Aorta (tissue), 5 donors: ENCODE measurements at regions not wholly inside any gene's neighbourhood (a gene's known extent, or its start where the extent isn't known, plus 50 kb on each side); places are given as distances from the start of the nearest gene placed in this dataset.

Experiments used
- ATAC-seq: fragments of 200-7000 bp; cut with Tn5 transposase; one replicate; pipeline ENCODE4 v1.9.1; 2022; ENCODE audit warnings: moderate library complexity; ENCODE audit not compliant: low FRiP score
- DNase-seq, 2 donors: peaks; one replicate each; pipeline ENCODE4 v3.0.0-alpha.2; 2020
- H3K27ac ChIP-seq, 2 donors: one replicate each; pipeline ENCODE4 v1.5.1; 2013; ENCODE audit warnings: low read length in 2 of 2, mild to moderate bottlenecking in 2 of 2, moderate library complexity in 2 of 2, control low read depth in 1 of 2, inconsistent platforms in 1 of 2, low read depth in 1 of 2
- H3K27me3 ChIP-seq, 2 donors: one replicate each; pipeline ENCODE4 v1.6.1; 2013; ENCODE audit warnings: control low read depth in 1 of 2, low read length in 1 of 2, mild to moderate bottlenecking in 1 of 2, moderate library complexity in 1 of 2; ENCODE audit not compliant: insufficient read depth in 2 of 2, control insufficient read depth in 1 of 2
- H3K36me3 ChIP-seq, 2 donors: one replicate each; pipeline ENCODE4 v1.6.1; 2013; ENCODE audit warnings: control low read depth in 1 of 2, low read length in 1 of 2, mild to moderate bottlenecking in 1 of 2; ENCODE audit not compliant: insufficient read depth in 2 of 2, control insufficient read depth in 1 of 2
- H3K4me1 ChIP-seq, 2 donors: one replicate each; pipeline ENCODE4 v1.6.1; 2013; ENCODE audit warnings: low read length in 2 of 2, control low read depth in 1 of 2, mild to moderate bottlenecking in 1 of 2, moderate library complexity in 1 of 2; ENCODE audit not compliant: insufficient read depth in 2 of 2, control insufficient read depth in 1 of 2
- H3K4me3 ChIP-seq, 2 donors: one replicate each; pipeline ENCODE4 v1.5.1; 2013; ENCODE audit warnings: low read length in 2 of 2, control low read depth in 1 of 2, mild to moderate bottlenecking in 1 of 2
- H3K9me3 ChIP-seq: one replicate; pipeline ENCODE4 v1.6.1; 2013; ENCODE audit warnings: mild to moderate bottlenecking, low read length; ENCODE audit not compliant: control insufficient read depth
- WGBS, 2 donors: extraction: QIAGEN DNeasy Blood & Tissue Kit; methylation state at CpG; one replicate each; pipeline ENCODE4 v1.1.7; 2013; 5-methylcytosine and 5-hydroxymethylcytosine counted together
- intact Hi-C, 2 donors: fragments of 100-400 bp; cut with DNase I; formaldehyde crosslinking; loops; one replicate each; pipeline versions ENCODE4 v1.14.2 to v1.15.0; 2022
- donor health status: healthy with polysubstance abuse.
- donor health status: Bipolar disorder and iron deficiency.
- donor health status: DM: no; HTN: no; CAD: no.
- donor health status: DM: no; HTN: no; CAD: no.
- donor health status: DM: yes; HTN: yes; CAD: no.

GRCh38 chr6:18550119-18550518 lies 163.0 kb downstream of the RNF144B start:
- 88 to 93% methylated on average over 3 of the region's 3 CpGs for WGBS, 2 donors
- Histone ChIP-seq H3K36me3 (no peaks in the 10 kb centered on the region), H3K9me3 (no peaks in the 10 kb centered on the region), H3K4me3 (no peak overlapping the region), H3K27me3 (no peaks in the 10 kb centered on the region), H3K27ac (no peak overlapping the region), H3K4me1 (no peaks in the 10 kb centered on the region)
- DNase-seq (no peak), ATAC-seq (no peak)
- intact Hi-C loops = no loop called here

GRCh38 chr6:18551228-18551627 lies 164.1 kb downstream of the RNF144B start:
- Histone ChIP-seq H3K4me3 (no peak overlapping the region), H3K36me3 (no peaks in the 10 kb centered on the region), H3K27me3 (no peaks in the 10 kb centered on the region), H3K4me1 (no peaks in the 10 kb centered on the region), H3K27ac (no peak overlapping the region), H3K9me3 (no peaks in the 10 kb centered on the region)
- DNase-seq = no peak
- intact Hi-C loops = no loop called here
- no peak for ATAC-seq
- 66 to 71% methylated on average over 2 of the region's 2 CpGs for WGBS, 2 donors

GRCh38 chr6:18555750-18556149 lies 168.6 kb downstream of the RNF144B start:
- intact Hi-C loops = no loop called here
- H3K4me1 ChIP-seq = no peaks in the 10 kb centered on the region
- H3K9me3 ChIP-seq = no peaks in the 10 kb centered on the region
- no peak overlapping the region for H3K27ac ChIP-seq
- H3K36me3 ChIP-seq = no peaks in the 10 kb centered on the region
- ATAC-seq = no peak
- WGBS, 2 donors = 49 to 55% methylated on average over 2 of the region's 2 CpGs
- no peaks in the 10 kb centered on the region for H3K27me3 ChIP-seq
- H3K4me3 ChIP-seq = no peak overlapping the region
- DNase-seq = no peak

- ATAC-seq = no peak
- H3K27me3 ChIP-seq = peaks cover 0 to 1% of the 10 kb centered on the region in 2 donors
- intact Hi-C loops = no loop called here
- 58 to 62% methylated on average over 5 of the region's 5 CpGs for WGBS, 2 donors
- no peak overlapping the region for H3K27ac ChIP-seq
- no peaks in the 10 kb centered on the region for H3K9me3 ChIP-seq
- H3K36me3 ChIP-seq = no peaks in the 10 kb centered on the region
- DNase-seq = no peak
- no peak overlapping the region for H3K4me3 ChIP-seq
- H3K4me1 ChIP-seq = no peaks in the 10 kb centered on the region
These were observed 174.0 kb downstream of the RNF144B start for GRCh38 chr6:18561037-18561750.

GRCh38 chr6:18562726-18563125 lies 175.6 kb downstream of the RNF144B start:
- H3K9me3 ChIP-seq = no peaks in the 10 kb centered on the region
- ATAC-seq (no peak), DNase-seq (no peak)
- 89 to 94% methylated on average over 5 of the region's 5 CpGs for WGBS, 2 donors
- H3K27ac ChIP-seq = no peak overlapping the region
- H3K4me3 ChIP-seq = no peak overlapping the region
- intact Hi-C loops = no loop called here
- H3K4me1 ChIP-seq = no peaks in the 10 kb centered on the region
- no peaks in the 10 kb centered on the region for H3K36me3 ChIP-seq
- H3K27me3 ChIP-seq = peaks cover 0 to 1% of the 10 kb centered on the region in 2 donors

GRCh38 chr6:18564775-18565174 lies 177.6 kb downstream of the RNF144B start:
- Histone ChIP-seq H3K36me3 (no peaks in the 10 kb centered on the region), H3K27ac (no peak overlapping the region), H3K27me3 (peaks cover 0 to 1% of the 10 kb centered on the region in 2 donors), H3K4me1 (no peaks in the 10 kb centered on the region), H3K9me3 (no peaks in the 10 kb centered on the region), H3K4me3 (no peak overlapping the region)
- DNase-seq (no peak), ATAC-seq (no peak)
- intact Hi-C loops = no loop called here
- WGBS, 2 donors = 86 to 89% methylated on average over 3 of the region's 3 CpGs

GRCh38 chr6:18565231-18565630 lies 178.1 kb downstream of the RNF144B start:
- 30 to 63% methylated on average over 1 of the region's 1 CpG for WGBS, 2 donors
- Histone ChIP-seq H3K36me3 (no peaks in the 10 kb centered on the region), H3K27me3 (peaks cover 0 to 1% of the 10 kb centered on the region in 2 donors), H3K27ac (no peak overlapping the region), H3K9me3 (no peaks in the 10 kb centered on the region), H3K4me1 (no peaks in the 10 kb centered on the region), H3K4me3 (no peak overlapping the region)
- no peak for ATAC-seq
- no peak for DNase-seq
- intact Hi-C loops = no loop called here

- Histone ChIP-seq H3K9me3 (no peaks in the 10 kb centered on the region), H3K27me3 (no peaks in the 10 kb centered on the region), H3K4me1 (no peaks in the 10 kb centered on the region), H3K27ac (no peak overlapping the region), H3K4me3 (no peak overlapping the region), H3K36me3 (no peaks in the 10 kb centered on the region)
- intact Hi-C loops = no loop called here
- ATAC-seq (no peak), DNase-seq (no peak)
- 94 to 98% methylated on average over 1 to 2 of the region's 2 CpGs for WGBS, 2 donors
These were observed 180.2 kb downstream of the RNF144B start for GRCh38 chr6:18567380-18567779.

- Histone ChIP-seq H3K27me3 (no peaks in the 10 kb centered on the region), H3K4me1 (no peaks in the 10 kb centered on the region), H3K4me3 (no peak overlapping the region), H3K27ac (no peak overlapping the region), H3K9me3 (no peaks in the 10 kb centered on the region), H3K36me3 (no peaks in the 10 kb centered on the region)
- intact Hi-C loops = no loop called here
- WGBS, 2 donors = 34 to 45% methylated on average over 2 of the region's 2 CpGs
- DNase-seq (no peak), ATAC-seq (no peak)
These were observed 190.3 kb downstream of the RNF144B start for GRCh38 chr6:18577491-18577890.
